ENCODE measurements at regions not wholly inside any gene's neighbourhood (a gene's known extent, or its start where the extent isn't known, plus 50 kb on each side); places are given as distances from the start of the nearest gene placed in this dataset.

- DNase-seq (ENCODE audit: low read depth), result no peak
- no peak for TF ChIP-seq CTCF (IDR thresholded peaks at IDR 0.05; ENCODE audit: low read depth, low read length, missing control alignments)
- H3K4me3 ChIP-seq (ENCODE audit: low read depth, low read length), result no peak overlapping the region
Observed at GRCh38 chr7:88548399-88548798, 211.1 kb upstream of the ZNF804B start.

- DNase-seq (ENCODE audit: low read depth), result peak; percentile 16
- H3K4me3 ChIP-seq (ENCODE audit: low read depth, low read length), result no peak overlapping the region
- TF ChIP-seq CTCF (IDR thresholded peaks at IDR 0.05; ENCODE audit: low read depth, low read length, missing control alignments), result peak; percentile 73
Observed at GRCh38 chr7:88546808-88547207, 212.7 kb upstream of the ZNF804B start.

GRCh38 chr7:88545663-88546062, 213.8 kb upstream of the ZNF804B start:
- no peak for TF ChIP-seq CTCF (IDR thresholded peaks at IDR 0.05; ENCODE audit: low read depth, low read length, missing control alignments)
- H3K4me3 ChIP-seq (ENCODE audit: low read depth, low read length), result no peak overlapping the region
- DNase-seq (ENCODE audit: low read depth), result no peak

GRCh38 chr7:88540012-88540411, 219.5 kb upstream of the ZNF804B start:
- no peak for TF ChIP-seq CTCF (IDR thresholded peaks at IDR 0.05; ENCODE audit: low read depth, low read length, missing control alignments)
- no peak overlapping the region for H3K4me3 ChIP-seq (ENCODE audit: low read depth, low read length)
- DNase-seq (ENCODE audit: low read depth), result no peak

- TF ChIP-seq CTCF (IDR thresholded peaks at IDR 0.05; ENCODE audit: low read depth, low read length, missing control alignments), result no peak
- no peak for DNase-seq (ENCODE audit: low read depth)
- no peak overlapping the region for H3K4me3 ChIP-seq (ENCODE audit: low read depth, low read length)
Observed at GRCh38 chr7:88539518-88539917, 220.0 kb upstream of the ZNF804B start.

- no peak overlapping the region for H3K4me3 ChIP-seq (ENCODE audit: low read depth, low read length)
- no peak for TF ChIP-seq CTCF (IDR thresholded peaks at IDR 0.05; ENCODE audit: low read depth, low read length, missing control alignments)
- no peak for DNase-seq (ENCODE audit: low read depth)
Observed at GRCh38 chr7:88523645-88524044, 217.0 kb upstream of the STEAP4 start.

- H3K4me3 ChIP-seq (ENCODE audit: low read depth, low read length), result no peak overlapping the region
- TF ChIP-seq CTCF (IDR thresholded peaks at IDR 0.05; ENCODE audit: low read depth, low read length, missing control alignments), result no peak
- DNase-seq (ENCODE audit: low read depth), result no peak
Observed at GRCh38 chr7:88522771-88523293, 216.1 kb upstream of the STEAP4 start.

Data from GM12864 (cell line).